GM19035 (cell line): ENCODE measurements at regions not wholly inside any gene's neighbourhood (a gene's known extent, or its start where the extent isn't known, plus 50 kb on each side); places are given as distances from the start of the nearest gene placed in this dataset.
"Not testable (repeated sequence)": the region's sequence is repeated elsewhere in the genome, so short reads cannot be mapped to it uniquely, and the experiment has no call there.

Source experiments
- ATAC-seq: cut with Tn5 transposase; IDR thresholded peaks from one replicate; pipeline ENCODE4 v1.9.1; 2021; ENCODE audit not compliant: unreplicated experiment

DNA sequence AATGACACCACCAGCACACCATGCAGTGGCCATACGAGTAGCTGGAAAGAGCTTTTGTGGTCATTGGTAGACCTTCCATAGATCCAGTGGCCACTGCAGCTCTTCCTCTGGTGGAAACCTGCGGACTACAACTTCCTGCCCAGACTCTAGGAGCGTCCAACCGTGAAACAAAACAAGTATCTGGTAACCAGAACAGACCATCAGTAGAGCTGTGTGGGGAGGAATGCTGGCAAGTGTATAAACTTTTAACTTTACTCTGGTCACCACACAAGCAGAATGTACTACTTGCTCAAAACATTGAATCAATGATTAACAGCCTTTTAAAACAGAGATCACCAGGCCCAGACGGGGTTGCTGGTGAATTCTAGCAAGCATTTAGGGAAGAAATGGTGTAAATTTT, 154.7 kb upstream of the DGKB start:
- ATAC-seq = no peak

DNA sequence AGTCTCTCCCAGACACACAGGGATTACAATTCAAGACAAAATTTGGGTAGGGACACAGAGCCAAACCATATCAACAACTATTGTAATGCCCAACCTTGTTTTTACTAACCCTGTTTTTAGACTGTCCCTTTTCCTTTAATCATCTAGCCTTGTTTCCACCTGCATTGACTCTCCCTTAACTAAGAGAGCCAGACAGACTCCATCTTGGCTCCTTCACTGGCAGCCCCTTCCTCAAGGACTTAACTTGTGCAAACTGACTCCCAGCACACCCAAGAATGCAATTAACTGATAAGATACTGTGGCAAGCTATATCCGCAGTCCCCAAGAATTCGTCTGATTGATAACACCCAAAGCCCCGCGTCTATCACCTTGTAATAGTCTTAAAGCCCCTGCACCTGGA, 151.8 kb upstream of the DGKB start:
- not testable (repeated sequence) for ATAC-seq

DNA sequence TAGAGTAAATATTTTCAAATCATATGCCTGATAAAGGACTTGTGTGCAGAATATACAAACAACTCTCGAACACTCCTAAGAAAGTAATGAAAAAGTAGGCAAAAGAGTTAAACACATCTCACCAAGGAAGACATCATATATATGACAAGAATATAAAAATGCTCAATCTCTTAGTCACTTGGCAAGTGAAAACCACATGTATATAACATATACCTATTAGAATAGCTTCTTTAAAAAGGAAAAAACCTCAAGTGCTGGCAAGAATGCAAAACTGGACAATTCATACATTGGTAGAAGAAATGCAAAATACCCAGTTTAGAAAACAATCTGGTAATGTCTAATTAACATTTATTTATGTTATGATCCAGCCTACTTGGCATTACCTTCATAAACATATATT, 146.6 kb upstream of the DGKB start:
- no peak for ATAC-seq

DNA sequence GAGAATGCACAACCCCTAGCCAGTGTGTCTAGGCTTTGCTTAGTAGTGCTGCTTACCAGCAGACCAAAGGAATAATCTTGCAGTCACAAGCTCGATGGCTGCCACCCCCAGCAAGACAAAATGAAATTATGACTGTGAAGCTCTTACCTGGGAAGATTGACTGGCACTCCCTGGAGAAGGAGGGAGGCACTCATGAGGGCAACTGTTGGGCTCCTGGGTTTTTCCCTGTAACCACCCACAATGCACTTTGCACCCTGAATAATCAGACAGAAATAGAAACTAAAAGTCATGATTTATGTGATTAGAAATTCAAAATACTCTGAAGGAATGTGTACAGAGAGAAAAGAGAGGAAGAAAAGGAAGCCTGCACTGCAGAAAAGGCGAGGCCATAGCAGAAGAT, 144.3 kb upstream of the DGKB start:
- ATAC-seq = no peak

DNA sequence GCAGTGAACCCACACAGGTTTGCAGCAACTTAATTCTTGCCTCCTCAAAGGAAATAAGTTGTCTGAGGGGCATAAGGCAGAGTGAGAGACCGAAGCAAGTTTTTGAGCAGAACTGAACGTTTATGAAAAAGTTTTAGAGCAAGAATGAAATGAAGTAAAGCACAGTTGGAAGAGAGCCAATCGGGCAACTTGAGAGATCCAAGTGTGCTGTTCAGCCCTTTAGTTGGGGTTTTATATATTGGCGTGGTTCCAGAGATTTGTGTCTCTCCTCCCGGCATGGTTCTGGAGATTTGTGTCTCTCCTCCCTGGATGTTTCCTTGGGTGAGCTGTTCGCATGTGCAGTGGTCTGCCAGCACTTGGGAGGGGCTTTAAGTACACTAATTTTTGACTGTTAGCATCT, 141.4 kb upstream of the DGKB start:
- ATAC-seq = no peak

DNA sequence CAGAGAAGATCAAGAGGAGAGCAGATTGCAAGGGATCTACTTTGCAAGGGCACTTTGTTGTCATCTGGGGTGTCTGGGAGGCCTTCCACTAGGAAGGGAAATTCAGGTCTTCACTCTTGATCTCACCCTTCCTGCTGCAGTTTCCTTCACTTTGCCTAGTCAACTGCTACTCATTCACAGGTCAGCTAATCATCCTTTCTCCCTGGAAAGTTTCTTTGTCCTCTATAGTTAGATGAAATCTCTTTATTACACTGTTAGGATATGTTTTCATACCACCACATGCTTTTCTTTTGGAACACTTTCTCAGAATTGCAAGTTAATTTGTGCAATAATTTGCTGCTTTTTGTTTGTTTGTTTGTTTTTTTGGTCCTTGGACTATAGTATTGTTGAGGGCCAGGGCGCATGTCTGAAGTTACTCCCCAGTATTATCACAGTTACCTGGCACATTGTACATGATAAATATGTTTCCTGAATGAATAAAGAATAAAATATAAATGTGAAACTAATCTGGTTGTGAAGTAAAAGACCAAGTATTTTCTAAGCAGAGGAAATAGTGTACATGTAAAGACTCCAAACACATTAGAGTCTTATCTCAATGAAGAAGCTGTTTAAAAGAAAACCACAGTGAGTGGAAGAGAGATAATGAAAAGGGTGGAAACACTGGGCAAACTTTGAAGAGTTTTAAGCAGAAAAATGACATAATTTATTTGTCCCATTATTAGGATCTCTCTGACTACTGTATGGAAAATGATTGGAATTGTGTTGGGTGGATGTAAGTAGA, 139.9 kb upstream of the DGKB start:
- no peak for ATAC-seq

DNA sequence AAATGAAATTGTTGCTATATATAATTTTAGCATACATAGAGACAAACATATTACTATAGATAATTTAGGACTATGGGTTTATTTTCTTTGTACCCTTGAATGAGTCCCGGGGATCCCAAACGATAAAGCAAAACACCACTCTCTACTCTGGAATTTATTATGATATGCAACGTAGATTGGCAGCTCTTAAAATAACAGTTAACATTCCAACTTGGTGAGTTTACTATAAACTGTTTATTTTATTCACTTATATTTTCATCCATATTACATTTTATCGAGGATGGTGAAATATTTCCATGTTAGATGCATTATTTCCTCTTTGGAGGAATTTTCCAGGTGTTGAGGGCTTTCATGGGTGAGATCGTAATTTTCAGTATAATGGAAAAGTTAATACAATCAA, 138.7 kb upstream of the DGKB start:
- ATAC-seq = no peak

DNA sequence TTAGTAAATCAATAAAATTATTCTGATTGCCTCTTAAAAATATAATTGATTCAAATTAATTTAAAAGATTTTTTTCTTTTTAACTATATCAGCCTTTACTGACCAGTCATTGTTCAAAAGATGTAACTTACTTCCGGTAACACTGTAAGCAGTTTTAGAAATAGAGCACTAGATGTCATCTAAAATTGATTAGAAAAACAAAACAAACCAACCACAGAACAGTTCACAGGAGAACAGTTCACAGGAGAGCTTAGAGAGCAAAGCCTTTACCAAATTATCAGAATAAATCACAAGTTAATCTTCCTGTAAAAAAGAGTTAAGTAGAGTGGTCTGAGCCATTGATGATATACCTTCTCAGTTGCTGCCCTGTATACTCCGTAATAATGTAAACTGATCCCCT, 133.3 kb upstream of the DGKB start:
- ATAC-seq = no peak

DNA sequence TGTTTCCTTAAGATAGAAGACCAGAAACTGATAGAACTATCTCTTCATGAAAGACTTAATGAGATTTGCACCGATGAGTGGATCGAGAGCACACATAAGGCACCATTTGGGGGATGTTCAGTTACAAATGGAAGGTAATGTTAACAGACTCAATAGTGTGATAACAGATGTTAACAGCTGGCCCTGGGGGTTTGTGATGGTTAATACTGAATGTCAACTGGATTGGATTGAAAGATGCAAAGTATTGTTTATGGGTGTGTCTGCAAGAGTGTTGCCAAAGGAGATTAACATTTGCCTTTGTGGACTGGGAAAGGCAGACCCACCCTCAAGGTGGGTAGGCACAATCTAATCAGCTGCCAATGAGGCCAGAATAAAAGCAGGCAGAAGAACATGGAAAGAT, 130.5 kb upstream of the DGKB start:
- ATAC-seq = no peak

DNA sequence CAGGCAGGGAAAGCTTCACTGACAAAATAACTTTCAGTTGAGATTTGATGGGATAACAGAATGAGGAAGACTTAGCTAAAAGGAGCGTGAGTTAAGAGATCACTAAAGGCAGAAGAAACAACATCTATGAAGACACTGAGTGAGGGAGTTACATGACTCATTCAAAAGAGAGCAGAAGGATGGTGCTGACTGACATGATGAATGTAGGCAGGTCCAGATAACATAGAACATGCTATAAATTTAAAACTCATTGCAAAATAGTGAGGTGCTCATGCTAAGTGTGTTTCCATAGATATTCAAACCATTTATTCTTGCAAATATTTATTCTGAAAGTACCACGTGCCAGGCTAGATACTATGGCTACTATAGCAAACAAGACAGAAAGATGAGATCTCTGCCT, 116.4 kb upstream of the DGKB start:
- no peak for ATAC-seq

DNA sequence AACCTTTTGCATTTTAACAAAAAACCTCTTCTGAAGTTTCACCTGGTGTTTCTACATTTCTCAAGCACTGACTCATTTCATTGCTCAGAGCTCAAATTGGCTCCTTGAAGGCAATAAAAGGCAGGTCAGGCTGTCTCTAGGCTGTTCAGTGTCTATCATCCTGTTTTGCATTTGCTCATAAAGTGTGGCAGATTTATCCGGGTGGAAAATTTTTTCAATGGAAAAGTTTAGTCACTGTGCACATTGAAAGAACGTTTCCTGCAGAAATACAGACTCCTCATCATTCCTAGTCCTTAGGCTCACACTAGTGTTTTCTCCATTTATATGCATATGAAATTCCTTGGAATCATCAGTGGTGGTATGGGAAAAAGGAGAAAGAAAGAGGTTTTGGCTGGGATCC, 114.2 kb upstream of the DGKB start:
- ATAC-seq = no peak

DNA sequence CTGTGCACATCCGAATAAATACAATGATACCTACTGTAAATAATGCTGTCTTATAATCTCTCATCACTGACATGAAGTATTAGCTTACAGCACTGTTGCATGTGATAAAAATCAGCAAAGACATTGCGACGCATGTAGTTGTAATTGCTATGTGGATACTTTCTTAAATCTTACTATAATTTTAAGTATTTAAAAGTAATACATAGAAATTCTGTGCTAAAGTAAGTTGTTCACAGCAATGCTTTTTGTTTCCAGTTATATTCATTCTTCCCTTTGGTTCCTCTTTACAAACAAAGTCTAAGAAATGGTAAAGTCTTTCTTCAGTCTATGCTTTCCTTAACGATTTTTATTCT, 113.7 kb upstream of the DGKB start:
- no peak for ATAC-seq

DNA sequence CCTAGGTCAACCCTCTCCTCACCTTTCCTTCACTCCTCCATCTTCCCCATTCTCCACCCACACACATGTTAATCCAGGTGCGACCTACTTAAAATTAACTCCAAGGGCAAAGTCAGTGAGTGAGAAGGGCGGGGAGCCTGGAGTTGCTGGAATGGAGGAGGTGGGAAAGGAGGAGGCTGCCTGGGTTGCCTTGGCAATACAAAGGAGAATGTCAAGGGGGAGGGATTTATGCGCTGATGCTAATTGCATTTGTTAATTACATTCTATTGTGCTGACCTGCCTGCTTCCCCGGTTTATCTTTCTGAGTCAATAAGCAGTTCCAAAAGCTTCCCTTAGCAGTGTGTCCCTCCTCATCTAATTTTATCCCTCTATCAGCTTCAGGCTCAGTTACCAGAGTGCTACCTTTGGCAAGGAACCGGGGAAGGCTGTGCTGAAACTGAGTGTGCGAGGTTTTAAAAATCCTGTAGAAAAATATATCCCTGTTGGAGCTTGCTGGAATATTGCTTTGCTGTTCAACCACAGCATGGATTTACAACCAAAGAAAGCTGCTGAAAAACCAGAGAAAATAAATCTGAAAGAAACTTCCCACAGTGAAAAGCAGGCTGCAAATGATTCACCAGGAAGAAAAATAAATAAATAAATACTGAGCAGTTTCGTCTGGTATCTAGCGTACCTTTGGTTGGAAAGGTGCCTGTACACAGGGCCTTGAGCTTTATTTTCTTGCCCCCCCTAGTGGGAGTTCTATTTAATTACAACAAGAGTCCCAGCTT, 113.2 kb upstream of the DGKB start:
- peak; percentile 93 for ATAC-seq

DNA sequence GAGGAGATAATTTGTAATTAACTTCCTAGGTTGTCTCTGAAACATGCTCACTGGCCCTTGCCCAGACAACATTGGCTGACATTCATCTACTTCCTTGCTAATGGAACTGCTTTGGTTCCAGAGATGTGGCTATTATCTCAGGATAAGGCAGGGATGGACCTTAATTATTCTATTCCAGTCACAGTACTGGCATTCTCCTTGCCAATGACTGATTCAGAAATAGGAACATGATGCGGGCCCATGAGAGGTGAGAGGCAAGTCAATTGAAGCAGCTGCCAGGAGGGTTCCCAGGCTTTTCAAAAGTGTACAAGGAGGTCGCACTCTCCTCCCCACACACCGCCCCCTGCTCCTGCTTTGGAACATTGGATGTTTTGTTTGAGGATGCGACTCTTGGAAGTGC, 109.6 kb upstream of the DGKB start:
- no peak for ATAC-seq

DNA sequence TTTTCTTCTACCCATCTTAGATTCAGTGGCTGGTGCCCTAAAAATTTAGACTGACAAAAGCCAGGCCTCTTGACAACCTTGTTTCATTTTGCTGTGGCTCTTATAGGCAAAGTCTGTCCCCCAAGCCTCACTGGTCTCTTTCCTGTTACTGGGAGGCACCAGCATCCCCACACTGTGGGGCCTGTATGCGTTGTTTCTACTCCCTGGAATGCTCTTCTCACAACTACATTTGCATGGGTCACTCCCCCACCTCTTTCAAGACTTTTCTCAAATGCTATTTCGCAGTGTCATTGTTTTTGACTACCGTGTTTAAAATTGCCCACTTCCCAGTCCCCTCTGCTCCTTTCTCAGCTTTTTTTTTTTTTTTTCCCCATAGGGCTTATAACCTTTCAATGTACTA, 108.7 kb upstream of the DGKB start:
- no peak for ATAC-seq

DNA sequence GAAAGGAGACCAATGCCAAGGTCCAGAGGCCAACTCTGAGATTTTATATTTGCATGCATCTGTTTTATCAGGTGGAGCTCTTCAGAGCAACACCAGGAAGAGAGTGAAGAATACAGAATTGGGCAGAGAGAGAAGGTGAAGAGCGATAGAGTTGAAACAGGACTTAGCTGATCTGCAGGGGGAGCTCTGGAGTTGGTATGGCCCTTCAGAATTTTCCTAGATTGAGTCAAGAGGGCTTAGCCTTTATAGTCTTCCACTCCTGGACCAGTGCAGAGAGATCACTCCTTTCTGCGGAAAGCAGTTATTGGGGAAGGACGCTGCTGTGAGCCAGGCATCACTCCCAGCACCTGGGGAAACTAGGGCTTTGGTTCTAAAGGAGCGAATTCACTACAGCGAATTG, 105.0 kb upstream of the DGKB start:
- no peak for ATAC-seq

DNA sequence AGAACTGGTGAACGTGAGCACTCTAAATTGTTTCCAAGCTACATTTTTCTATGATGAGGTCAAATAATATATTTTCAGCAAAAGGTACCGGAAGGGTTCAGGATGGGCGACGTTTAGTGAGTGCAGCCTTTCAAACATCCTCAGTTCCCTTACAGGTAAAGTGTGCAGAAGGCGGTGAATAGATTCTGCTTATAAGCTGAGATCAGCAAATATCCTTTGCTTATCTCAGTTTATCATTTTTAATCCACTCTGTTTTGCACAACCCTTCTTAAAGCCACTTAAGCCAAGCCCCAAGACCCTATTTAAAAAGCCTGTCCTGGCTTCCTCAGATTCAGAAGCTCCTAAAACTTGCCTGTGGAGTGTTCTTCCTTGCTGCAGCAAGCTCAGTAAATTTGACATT, 103.1 kb upstream of the DGKB start:
- ATAC-seq = no peak

DNA sequence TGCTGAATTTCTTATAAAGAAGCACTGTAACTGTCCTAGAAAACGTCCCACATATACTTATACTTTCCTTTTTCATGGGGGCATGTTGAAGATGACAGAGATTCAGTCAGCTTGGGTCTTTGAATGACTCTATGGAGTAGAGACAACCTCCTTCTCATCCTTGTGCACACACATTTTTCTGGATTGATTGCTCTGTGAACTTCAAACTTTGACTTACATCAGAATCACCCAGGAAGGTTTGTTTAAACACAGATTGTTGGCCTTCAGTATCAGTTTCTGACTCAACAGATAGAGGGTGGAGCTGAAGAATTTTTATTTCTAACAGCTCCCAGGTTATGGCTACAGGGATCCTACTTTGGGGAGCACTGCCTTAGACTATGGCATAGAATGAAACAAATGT, 97.6 kb upstream of the DGKB start:
- no peak for ATAC-seq

DNA sequence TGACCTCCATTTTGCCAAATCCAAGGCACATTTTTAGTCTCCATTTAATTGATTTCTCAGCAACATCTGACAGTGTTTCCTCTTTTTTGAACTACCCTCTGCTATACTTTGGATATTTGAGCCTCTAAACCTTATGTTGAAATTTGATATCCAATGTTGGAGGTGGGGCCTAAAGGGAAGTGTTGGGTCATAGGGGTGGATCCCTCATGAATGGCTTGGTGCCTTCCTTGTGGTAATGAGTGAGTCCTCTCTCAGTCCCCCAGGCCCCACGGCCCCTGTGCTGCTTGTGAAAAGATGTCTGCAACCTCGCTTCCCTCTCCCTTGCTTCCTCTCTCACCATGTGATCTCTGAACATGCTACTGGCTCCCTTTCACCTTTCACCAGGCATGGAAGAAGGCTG, 96.8 kb upstream of the DGKB start:
- no peak for ATAC-seq

DNA sequence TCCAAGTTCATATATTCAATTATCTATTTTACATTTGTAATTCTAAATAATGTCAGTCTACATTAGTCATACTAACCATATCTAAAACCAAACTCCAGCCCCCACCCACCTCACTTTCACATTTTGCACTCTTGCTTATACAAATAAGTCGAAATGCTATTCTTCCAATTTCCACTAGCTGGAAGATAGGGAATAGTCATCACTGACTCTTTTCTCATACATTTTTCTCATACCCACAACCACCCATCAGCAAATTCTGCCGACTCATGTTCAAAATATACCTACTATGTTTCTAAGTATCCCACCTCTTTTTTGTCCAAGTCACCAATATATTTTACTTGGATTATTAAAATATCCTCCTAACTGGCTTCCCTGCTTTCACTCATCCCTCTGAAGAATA, 93.2 kb upstream of the DGKB start:
- no peak for ATAC-seq

DNA sequence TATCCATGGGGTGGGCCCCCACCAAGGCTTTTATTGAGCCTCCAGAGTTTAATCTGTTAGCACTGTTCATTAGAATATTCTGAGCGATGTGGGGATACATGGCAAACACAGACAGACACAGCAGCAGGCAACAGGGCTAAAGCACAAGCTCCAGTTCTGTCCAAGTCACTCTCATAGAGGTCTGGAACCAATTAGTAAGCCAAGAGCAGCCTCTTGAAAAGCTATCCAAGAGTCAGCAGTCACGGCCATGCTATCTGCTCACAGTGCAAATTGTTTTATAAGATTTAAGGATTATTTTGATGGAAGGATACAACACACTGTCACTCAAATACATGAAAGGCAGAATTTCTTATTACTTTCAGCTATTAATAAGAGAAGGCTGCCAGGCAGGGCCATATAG, 86.4 kb upstream of the DGKB start:
- ATAC-seq = no peak

DNA sequence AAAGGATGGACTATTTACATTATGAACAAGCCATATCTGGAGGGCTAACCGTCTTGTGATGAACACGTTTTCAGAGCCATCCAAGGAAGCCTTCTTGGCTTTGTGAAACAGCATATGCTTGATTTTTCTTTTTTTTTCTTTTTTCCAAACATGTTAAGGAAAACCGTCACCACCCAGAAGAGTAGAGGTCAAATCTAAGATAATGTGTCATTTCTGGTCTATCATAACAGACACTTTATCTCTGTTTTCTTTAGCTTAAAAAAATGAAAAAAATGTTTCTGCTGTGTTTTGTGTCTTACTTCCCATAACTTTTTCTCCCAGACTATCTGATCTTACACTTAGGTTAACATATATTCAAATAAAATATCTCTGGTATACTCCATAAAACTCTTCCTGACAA, 76.1 kb upstream of the DGKB start:
- no peak for ATAC-seq

DNA sequence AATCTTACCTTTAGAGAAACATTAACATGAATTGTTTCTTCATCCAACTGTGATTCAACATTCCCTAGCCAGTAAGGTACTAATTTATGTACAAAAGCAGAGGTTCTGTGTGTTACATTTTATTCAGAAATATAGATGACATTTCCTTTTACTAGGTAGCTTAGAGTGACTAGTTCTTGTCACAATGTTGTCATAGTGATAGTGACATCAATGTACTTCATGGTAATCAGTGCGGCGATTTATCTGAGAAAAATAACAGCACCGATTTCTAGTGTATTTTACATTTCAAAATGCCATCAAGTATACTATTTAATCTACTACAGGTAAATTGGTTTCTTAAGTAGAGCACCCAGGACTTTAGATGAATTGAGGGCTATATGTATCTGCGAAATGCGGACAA, 72.1 kb upstream of the DGKB start:
- no peak for ATAC-seq
